AG04450 (cell line): ENCODE measurements at regions not wholly inside any gene's neighbourhood (a gene's known extent, or its start where the extent isn't known, plus 50 kb on each side); places are given as distances from the start of the nearest gene placed in this dataset.
A peak's percentile ranks its signal among the peaks of the same experiment; 100 is the strongest.

Experiments used
- CTCF ChIA-PET: fragments of 300-600, 350-600 bp; formaldehyde crosslinking; extraction: SDS; loops from one replicate; lab custom pipeline; 2022; ENCODE audit warnings: antibody characterized with exemption, inconsistent platforms; lab: Charles Lee
- POLR2A ChIA-PET: fragments of 350-600 bp; formaldehyde crosslinking; extraction: SDS; loops from one replicate; lab custom pipeline; 2021; ENCODE audit warnings: antibody characterized with exemption, inconsistent platforms; lab: Yijun Ruan, JAX
- DNase-seq: peaks from one replicate; pipeline ENCODE4 v3.0.0-alpha.2; 2011; ENCODE audit warnings: low read depth, low spot score
- H3K27ac ChIP-seq: one replicate; pipeline ENCODE4 v1.5.1; 2012; ENCODE audit warnings: low read depth, low read length, control low read depth
- H3K27me3 ChIP-seq: one replicate; pipeline ENCODE4 v1.6.0; 2012; ENCODE audit warnings: low read length; ENCODE audit not compliant: control insufficient read depth, insufficient read depth
- H3K4me3 ChIP-seq: 2 replicates; pipeline ENCODE4 v1.5.1; 2011; ENCODE audit warnings: mild to moderate bottlenecking, low read depth, low read length, control low read depth
- H3K9me3 ChIP-seq: 2 replicates; pipeline ENCODE4 v1.5.1; 2012; ENCODE audit warnings: low read length; ENCODE audit not compliant: control insufficient read depth, insufficient read depth
- CTCF ChIP-seq: IDR thresholded peaks from 2 replicates; pipeline ENCODE4 v1.5.1; 2011; ENCODE audit warnings: low read depth, low read length, control low read depth, inconsistent platforms

GRCh38 chr1:94677714-94678113 lies 136.2 kb upstream of the F3 start:
- no peaks in the 10 kb centered on the region for H3K27me3 ChIP-seq
- H3K27ac ChIP-seq: no peak overlapping the region
- DNase-seq: no peak
- H3K4me3 ChIP-seq: no peak overlapping the region
- CTCF ChIA-PET: no interaction called here
- no peak for TF ChIP-seq CTCF
- no peaks in the 10 kb centered on the region for H3K9me3 ChIP-seq
- POLR2A ChIA-PET: interaction anchor here (0.9 kb wide), 1 partner anchor 21 kb away, joined by 3 read pairs; no protein-coding TSS in a partner anchor

- ChIA-PET CTCF (no interaction called here), POLR2A (interaction anchor here (0.9 kb wide), 1 partner anchor 22 kb away, joined by 3 read pairs; no protein-coding TSS in a partner anchor)
- H3K27ac ChIP-seq: no peak overlapping the region
- TF ChIP-seq CTCF: no peak
- no peak for DNase-seq
- H3K4me3 ChIP-seq: no peak overlapping the region
- no peaks in the 10 kb centered on the region for H3K27me3 ChIP-seq
- no peaks in the 10 kb centered on the region for H3K9me3 ChIP-seq
Measured at GRCh38 chr1:94677087-94677486, 135.5 kb upstream of the F3 start.

- ChIA-PET CTCF (no interaction called here), POLR2A (interaction anchor here (0.9 kb wide), 1 partner anchor 22 kb away, joined by 3 read pairs; no protein-coding TSS in a partner anchor)
- Histone ChIP-seq H3K4me3 (no peak overlapping the region), H3K27ac (no peak overlapping the region), H3K9me3 (no peaks in the 10 kb centered on the region), H3K27me3 (no peaks in the 10 kb centered on the region)
- no peak for TF ChIP-seq CTCF
- no peak for DNase-seq
Measured at GRCh38 chr1:94676686-94677085, 135.1 kb upstream of the F3 start.

DNA sequence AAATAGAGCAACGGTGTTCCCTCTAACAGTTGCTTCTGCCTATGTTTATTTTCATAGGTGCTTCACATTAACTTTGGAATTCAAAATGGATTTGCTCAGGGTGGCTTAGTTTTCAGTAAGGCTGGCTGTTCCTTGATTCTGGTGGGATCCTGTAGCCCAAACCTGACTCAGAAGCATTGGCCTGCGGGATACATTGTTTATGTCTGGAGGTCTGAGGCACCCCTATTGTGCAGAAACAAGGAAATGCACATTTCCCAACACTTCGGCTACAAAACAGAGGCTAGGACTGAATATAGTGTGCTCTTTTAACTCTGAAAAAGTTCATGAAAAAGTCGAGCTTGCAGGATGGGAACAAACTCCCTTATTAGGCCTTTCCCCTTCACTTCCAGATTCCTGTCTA lies 133.8 kb upstream of the F3 start:
- H3K9me3 ChIP-seq: no peaks in the 10 kb centered on the region
- peak; percentile 81 for DNase-seq
- H3K27me3 ChIP-seq: no peaks in the 10 kb centered on the region
- peak overlapping the region; percentile 63 for H3K27ac ChIP-seq
- ChIA-PET CTCF (interaction anchor here (1.4 kb wide), 1 partner anchor 115 kb away, joined by 3 read pairs; no protein-coding TSS in a partner anchor), POLR2A (interaction anchor here (1.2 to 1.4 kb wide), 2 partner anchors 22 to 134 kb away, joined by 3 to 8 read pairs; partner anchors contain the start of gene F3)
- TF ChIP-seq CTCF: no peak
- H3K4me3 ChIP-seq: no peak overlapping the region

GRCh38 chr1:94674876-94675275 lies 133.3 kb upstream of the F3 start:
- ChIA-PET CTCF (interaction anchor here (1.4 kb wide), 1 partner anchor 115 kb away, joined by 3 read pairs; no protein-coding TSS in a partner anchor), POLR2A (interaction anchor here (1.2 to 1.4 kb wide), 2 partner anchors 23 to 133 kb away, joined by 3 to 8 read pairs; partner anchors contain the start of gene F3)
- TF ChIP-seq CTCF: no peak
- DNase-seq: no peak
- no peaks in the 10 kb centered on the region for H3K9me3 ChIP-seq
- peak overlapping the region; percentile 63 for H3K27ac ChIP-seq
- H3K27me3 ChIP-seq: no peaks in the 10 kb centered on the region
- H3K4me3 ChIP-seq: no peak overlapping the region
